SU-DHL-6 (cell line): ENCODE measurements at regions not wholly inside any gene's neighbourhood (a gene's known extent, or its start where the extent isn't known, plus 50 kb on each side); places are given as distances from the start of the nearest gene placed in this dataset.

ENCODE experiments used
- H2AFZ ChIP-seq: fragments of 200-600 bp; sonication (generic); 2 replicates; pipeline ENCODE4 v1.6.1; 2014; ENCODE audit warnings: low read depth, mild to moderate bottlenecking, moderate library complexity, mixed read lengths, antibody characterized with exemption, low read length; ENCODE audit not compliant: severe bottlenecking
- H3F3A ChIP-seq: fragments of 200-600 bp; shearing (Covaris generic); 2 replicates; pipeline ENCODE4 v1.6.0; 2016; ENCODE audit warnings: antibody characterized with exemption, mild to moderate bottlenecking; ENCODE audit not compliant: insufficient read depth
- H3K27ac ChIP-seq: fragments of 200-600 bp; sonication (generic); 2 replicates; pipeline ENCODE4 v1.5.1; 2016; ENCODE audit warnings: low read depth, mild to moderate bottlenecking, low read length, moderate library complexity, mixed read lengths
- H3K27me3 ChIP-seq: fragments of 200-600 bp; sonication (generic), shearing (Covaris generic); 2 replicates; pipeline ENCODE4 v1.6.0; 2014; ENCODE audit warnings: mild to moderate bottlenecking, low read length
- H3K36me3 ChIP-seq: fragments of 200-600 bp; sonication (generic); 2 replicates; pipeline ENCODE4 v1.6.1; 2014; ENCODE audit warnings: mild to moderate bottlenecking, low read length, mixed read lengths
- H3K4me2 ChIP-seq: fragments of 300-600, 200-600 bp; shearing (Covaris generic), sonication (generic); 2 replicates; pipeline ENCODE4 v1.6.0; 2014; ENCODE audit warnings: low read length, low read depth, mild to moderate bottlenecking; ENCODE audit not compliant: poor library complexity, severe bottlenecking
- H3K4me3 ChIP-seq: fragments of 200-600 bp; sonication (generic); 2 replicates; pipeline ENCODE4 v1.5.1; 2014; ENCODE audit warnings: antibody characterized with exemption, low read length, mild to moderate bottlenecking, mixed read lengths; ENCODE audit not compliant: insufficient read depth, poor library complexity, severe bottlenecking
- H3K79me2 ChIP-seq: fragments of 200-600 bp; sonication (generic); 2 replicates; pipeline ENCODE4 v1.6.1; 2014; ENCODE audit warnings: mild to moderate bottlenecking, low read length, moderate library complexity; ENCODE audit not compliant: insufficient read depth
- H3K9ac ChIP-seq: fragments of 200-600 bp; sonication (generic); 2 replicates; pipeline ENCODE4 v1.7.0; 2014; ENCODE audit warnings: mild to moderate bottlenecking, low read length
- H3K9me2 ChIP-seq: fragments of 200-600 bp; sonication (generic); replicated peaks from 2 replicates; pipeline ENCODE4 v1.6.1; 2014; ENCODE audit warnings: low read length; ENCODE audit not compliant: insufficient read depth
- H3K9me3 ChIP-seq: fragments of 200-600 bp; sonication (generic); 2 replicates; pipeline ENCODE4 v1.6.1; 2014; ENCODE audit warnings: low read length, mixed read lengths; ENCODE audit not compliant: insufficient read depth
- H4K20me1 ChIP-seq: fragments of 200-600 bp; sonication (generic); 2 replicates; pipeline ENCODE4 v1.6.1; 2014; ENCODE audit warnings: low read depth, mild to moderate bottlenecking, antibody characterized with exemption, low read length, moderate library complexity, mixed read lengths
- EZH2phosphoT487 ChIP-seq: fragments of 200-600 bp; sonication (generic), shearing (Covaris generic); conservative IDR thresholded peaks from 2 replicates; pipeline ENCODE4 v1.6.1; 2018; ENCODE audit warnings: mild to moderate bottlenecking, antibody characterized with exemption, low read length, moderate library complexity, mixed read lengths
- TF ChIP-seq, protein P1 (sequence below): fragments of 200-600 bp; sonication (generic); IDR thresholded peaks from one replicate; pipeline ENCODE4 v1.5.1; 2017; ENCODE audit warnings: antibody characterized with exemption, mild to moderate bottlenecking, low read length, moderate library complexity; ENCODE audit not compliant: insufficient read depth, poor library complexity, severe bottlenecking

DNA sequence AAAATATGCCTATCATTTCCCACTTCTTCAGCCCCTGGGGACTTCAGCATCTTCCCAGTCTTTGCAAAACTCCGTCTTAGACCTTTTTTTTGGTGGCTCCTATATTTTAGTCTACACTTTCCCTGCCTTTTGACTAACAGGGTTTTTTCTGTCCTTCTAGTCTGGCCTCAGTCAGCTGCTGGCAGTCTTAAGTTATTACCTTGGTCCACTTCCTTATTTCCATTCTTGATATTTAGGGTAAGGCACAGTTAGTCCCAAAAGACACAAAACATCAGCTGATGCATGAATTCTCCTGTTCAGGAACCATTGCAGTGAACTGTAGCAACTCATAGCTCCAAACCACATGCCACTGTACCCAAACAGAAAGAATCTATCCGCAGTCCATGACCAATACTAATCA lies 234.6 kb upstream of the RFC3 start:
- Histone ChIP-seq H3F3A (no peaks in the 10 kb centered on the region), H3K9me3 (no peaks in the 10 kb centered on the region), H3K27me3 (no peaks in the 10 kb centered on the region), H3K36me3 (no peaks in the 10 kb centered on the region), H3K9ac (no peak overlapping the region), H3K27ac (no peak overlapping the region), H3K4me3 (no peak overlapping the region), H2AFZ (no peak overlapping the region), H3K79me2 (no peaks in the 10 kb centered on the region), H3K4me2 (no peak overlapping the region), H4K20me1 (no peaks in the 10 kb centered on the region), H3K9me2 (no peaks in the 10 kb centered on the region)
- TF ChIP-seq, protein P1, sequence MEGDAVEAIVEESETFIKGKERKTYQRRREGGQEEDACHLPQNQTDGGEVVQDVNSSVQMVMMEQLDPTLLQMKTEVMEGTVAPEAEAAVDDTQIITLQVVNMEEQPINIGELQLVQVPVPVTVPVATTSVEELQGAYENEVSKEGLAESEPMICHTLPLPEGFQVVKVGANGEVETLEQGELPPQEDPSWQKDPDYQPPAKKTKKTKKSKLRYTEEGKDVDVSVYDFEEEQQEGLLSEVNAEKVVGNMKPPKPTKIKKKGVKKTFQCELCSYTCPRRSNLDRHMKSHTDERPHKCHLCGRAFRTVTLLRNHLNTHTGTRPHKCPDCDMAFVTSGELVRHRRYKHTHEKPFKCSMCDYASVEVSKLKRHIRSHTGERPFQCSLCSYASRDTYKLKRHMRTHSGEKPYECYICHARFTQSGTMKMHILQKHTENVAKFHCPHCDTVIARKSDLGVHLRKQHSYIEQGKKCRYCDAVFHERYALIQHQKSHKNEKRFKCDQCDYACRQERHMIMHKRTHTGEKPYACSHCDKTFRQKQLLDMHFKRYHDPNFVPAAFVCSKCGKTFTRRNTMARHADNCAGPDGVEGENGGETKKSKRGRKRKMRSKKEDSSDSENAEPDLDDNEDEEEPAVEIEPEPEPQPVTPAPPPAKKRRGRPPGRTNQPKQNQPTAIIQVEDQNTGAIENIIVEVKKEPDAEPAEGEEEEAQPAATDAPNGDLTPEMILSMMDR = no peak
- TF ChIP-seq EZH2phosphoT487 = no peak

DNA sequence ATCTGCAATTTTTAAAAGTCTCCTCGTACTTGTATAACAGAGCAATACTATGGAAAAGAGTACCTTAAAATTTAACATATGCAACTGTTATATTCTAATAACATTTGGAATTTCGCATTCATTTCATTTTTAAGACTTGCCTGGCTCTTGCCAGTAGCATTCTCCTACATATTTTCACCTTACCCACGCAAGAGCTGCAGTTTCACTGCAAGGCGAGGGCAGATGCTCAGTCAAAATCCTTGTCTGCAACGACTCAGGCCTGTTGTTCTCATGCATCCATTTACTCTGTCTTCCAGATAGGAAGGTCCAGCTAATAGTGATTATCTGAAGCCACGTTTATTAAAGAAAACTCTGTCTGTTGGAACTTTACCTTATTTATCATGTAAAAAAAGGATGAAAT lies 227.0 kb upstream of the RFC3 start:
- Histone ChIP-seq H3K4me3 (no peak overlapping the region), H3K9me3 (no peaks in the 10 kb centered on the region), H2AFZ (no peak overlapping the region), H3K79me2 (no peaks in the 10 kb centered on the region), H3F3A (no peaks in the 10 kb centered on the region), H3K4me2 (no peak overlapping the region), H3K36me3 (no peaks in the 10 kb centered on the region), H3K9me2 (no peaks in the 10 kb centered on the region), H3K27ac (no peak overlapping the region), H4K20me1 (no peaks in the 10 kb centered on the region), H3K27me3 (no peaks in the 10 kb centered on the region), H3K9ac (no peak overlapping the region)
- TF ChIP-seq EZH2phosphoT487 = no peak
- TF ChIP-seq, protein P1 = no peak

DNA sequence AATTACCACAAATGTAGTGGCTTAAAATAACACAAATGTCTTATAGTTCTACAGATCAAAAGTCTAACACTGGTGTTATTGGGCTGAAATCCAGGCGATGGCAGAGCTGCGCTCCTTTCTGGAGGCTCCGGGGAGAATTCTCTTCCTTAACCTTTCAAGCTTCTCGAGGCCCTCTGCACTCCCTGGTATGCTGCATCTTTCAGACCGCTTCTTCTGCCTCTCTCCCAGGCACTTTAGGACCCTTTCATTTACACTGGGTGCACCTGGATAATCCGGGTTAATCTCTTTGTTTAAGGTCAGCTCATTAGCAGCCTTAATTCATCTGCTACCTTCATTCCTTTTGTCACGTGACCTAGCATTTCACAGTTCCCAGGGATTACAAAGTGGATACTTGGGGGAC lies 211.3 kb upstream of the RFC3 start:
- Histone ChIP-seq H4K20me1 (no peaks in the 10 kb centered on the region), H3K4me3 (no peak overlapping the region), H3K36me3 (no peaks in the 10 kb centered on the region), H3K4me2 (no peak overlapping the region), H3K9me2 (no peaks in the 10 kb centered on the region), H3K9me3 (no peaks in the 10 kb centered on the region), H3F3A (no peaks in the 10 kb centered on the region), H3K9ac (no peak overlapping the region), H3K79me2 (no peaks in the 10 kb centered on the region), H3K27ac (no peak overlapping the region), H3K27me3 (no peaks in the 10 kb centered on the region), H2AFZ (no peak overlapping the region)
- no peak for TF ChIP-seq EZH2phosphoT487
- TF ChIP-seq, protein P1 = no peak
